Loucy (cell line): ENCODE measurements at regions not wholly inside any gene's neighbourhood (a gene's known extent, or its start where the extent isn't known, plus 50 kb on each side); places are given as distances from the start of the nearest gene placed in this dataset.

Experiments used
- H2AFZ ChIP-seq: fragments of 200-600 bp; sonication (generic); 2 replicates; pipeline ENCODE4 v1.6.0; 2016; ENCODE audit warnings: antibody characterized with exemption, mild to moderate bottlenecking, low read length, moderate library complexity
- H3F3A ChIP-seq: fragments of 200-600 bp; 2 replicates; pipeline ENCODE4 v1.6.0; 2016; ENCODE audit warnings: antibody characterized with exemption, low read depth, mild to moderate bottlenecking
- H3K27me3 ChIP-seq: fragments of 200-600 bp; sonication (generic); 2 replicates; pipeline ENCODE4 v1.6.1; 2014; ENCODE audit warnings: low read length, mild to moderate bottlenecking; ENCODE audit not compliant: insufficient read depth, poor library complexity, severe bottlenecking
- H3K36me3 ChIP-seq: fragments of 200-600 bp; sonication (generic); 2 replicates; pipeline ENCODE4 v1.6.1; 2016; ENCODE audit warnings: low read length; ENCODE audit not compliant: insufficient read depth
- H3K4me1 ChIP-seq: fragments of 200-600 bp; sonication (generic); 2 replicates; pipeline ENCODE4 v1.5.1; 2014; ENCODE audit warnings: low read length, mild to moderate bottlenecking; ENCODE audit not compliant: insufficient read depth, poor library complexity, severe bottlenecking
- H3K4me2 ChIP-seq: fragments of 200-600 bp; sonication (generic); 2 replicates; pipeline ENCODE4 v1.6.0; 2014; ENCODE audit warnings: antibody characterized with exemption, low read length, low read depth, mild to moderate bottlenecking; ENCODE audit not compliant: poor library complexity, severe bottlenecking
- H3K4me3 ChIP-seq: fragments of 200-600 bp; sonication (generic); 2 replicates; pipeline ENCODE4 v1.5.1; 2014; ENCODE audit warnings: low read length, mild to moderate bottlenecking, mixed read lengths; ENCODE audit not compliant: poor library complexity, severe bottlenecking
- H3K79me2 ChIP-seq: fragments of 200-600 bp; sonication (generic); 2 replicates; pipeline ENCODE4 v1.6.1; 2014; ENCODE audit warnings: low read length; ENCODE audit not compliant: insufficient read depth
- H3K9ac ChIP-seq: fragments of 200-600 bp; sonication (generic); 2 replicates; pipeline ENCODE4 v1.6.0; 2014; ENCODE audit warnings: mild to moderate bottlenecking, low read depth, low read length, moderate library complexity; ENCODE audit not compliant: poor library complexity, severe bottlenecking
- H3K9me2 ChIP-seq: fragments of 200-600 bp; sonication (generic); replicated peaks from 2 replicates; pipeline ENCODE4 v1.6.1; 2016; ENCODE audit warnings: low read depth, low read length, mixed read lengths
- H3K9me3 ChIP-seq: fragments of 200-600 bp; sonication (generic); 2 replicates; pipeline ENCODE4 v1.6.1; 2014; ENCODE audit warnings: mild to moderate bottlenecking, antibody characterized with exemption, low read length, low read depth; ENCODE audit not compliant: insufficient read depth
- H4K20me1 ChIP-seq: fragments of 200-600 bp; sonication (generic); 2 replicates; pipeline ENCODE4 v1.6.0; 2014; ENCODE audit warnings: antibody characterized with exemption, low read length, mild to moderate bottlenecking; ENCODE audit not compliant: insufficient read depth, poor library complexity, severe bottlenecking
- CTCF ChIP-seq: fragments of 200-600 bp; sonication (generic); conservative IDR thresholded peaks from 2 replicates; pipeline ENCODE4 v1.5.1; 2014; ENCODE audit warnings: mild to moderate bottlenecking, antibody characterized with exemption, low read length
- EZH2phosphoT487 ChIP-seq: fragments of 200-600 bp; IDR thresholded peaks from 2 replicates; pipeline ENCODE4 v1.6.1; 2018; ENCODE audit warnings: antibody characterized with exemption, mild to moderate bottlenecking, moderate library complexity, borderline replicate concordance

GRCh38 chr10:61051344-61051743 lies 107.4 kb upstream of the RHOBTB1 start:
- H3K9me3 ChIP-seq = no peaks in the 10 kb centered on the region
- H3K9me2 ChIP-seq = no peaks in the 10 kb centered on the region
- H3K27me3 ChIP-seq = no peaks in the 10 kb centered on the region
- H3K4me1 ChIP-seq = no peaks in the 10 kb centered on the region
- TF ChIP-seq EZH2phosphoT487 (no peak), CTCF (no peak)
- H3K79me2 ChIP-seq = no peaks in the 10 kb centered on the region
- no peaks in the 10 kb centered on the region for H3F3A ChIP-seq
- H3K36me3 ChIP-seq = no peaks in the 10 kb centered on the region
- H3K4me3 ChIP-seq = no peak overlapping the region
- H3K4me2 ChIP-seq = no peak overlapping the region
- H3K9ac ChIP-seq = no peak overlapping the region
- H4K20me1 ChIP-seq = no peaks in the 10 kb centered on the region
- H2AFZ ChIP-seq = no peak overlapping the region

GRCh38 chr10:61050120-61050745 lies 106.2 kb upstream of the RHOBTB1 start:
- Histone ChIP-seq H4K20me1 (no peaks in the 10 kb centered on the region), H3F3A (no peaks in the 10 kb centered on the region), H2AFZ (no peak overlapping the region), H3K4me2 (no peak overlapping the region), H3K9me3 (no peaks in the 10 kb centered on the region), H3K9ac (no peak overlapping the region), H3K9me2 (no peaks in the 10 kb centered on the region), H3K79me2 (no peaks in the 10 kb centered on the region), H3K4me1 (no peaks in the 10 kb centered on the region), H3K27me3 (no peaks in the 10 kb centered on the region), H3K36me3 (no peaks in the 10 kb centered on the region), H3K4me3 (no peak overlapping the region)
- TF ChIP-seq EZH2phosphoT487 (no peak), CTCF (no peak)

- no peak for TF ChIP-seq CTCF
- no peak for TF ChIP-seq EZH2phosphoT487
- H3K27me3 ChIP-seq = no peaks in the 10 kb centered on the region
Observed at GRCh38 chr10:61049386-61049785, 105.4 kb upstream of the RHOBTB1 start.

More at GRCh38 chr10:61049386-61049785, 105.4 kb upstream of the RHOBTB1 start:
- Histone ChIP-seq H3K4me3 (no peak overlapping the region), H3K4me1 (no peaks in the 10 kb centered on the region), H3K36me3 (no peaks in the 10 kb centered on the region), H3K4me2 (no peak overlapping the region), H4K20me1 (no peaks in the 10 kb centered on the region), H3F3A (no peaks in the 10 kb centered on the region), H3K9me3 (no peaks in the 10 kb centered on the region), H3K79me2 (no peaks in the 10 kb centered on the region), H2AFZ (no peak overlapping the region), H3K9ac (no peak overlapping the region), H3K9me2 (no peaks in the 10 kb centered on the region)
